GM12878 (cell line): ENCODE measurements at regions not wholly inside any gene's neighbourhood (a gene's known extent, or its start where the extent isn't known, plus 50 kb on each side); places are given as distances from the start of the nearest gene placed in this dataset.

ENCODE experiments used
- ATAC-seq: fragments of 200-7000 bp; cut with Tn5 transposase; 3 replicates; pipeline ENCODE4 v1.9.1; 2020; ENCODE audit warnings: mild to moderate bottlenecking, moderate library complexity
- BruUV-seq: library from RNA; stranded (reverse); fragments of 400-500 nt; replicated peaks from 2 replicates; lab custom pipeline; 2021; lab: Mats Ljungman, UMichigan
- CTCF ChIA-PET: fragments of 300-600 bp; sonication (Branson Sonifier 250); formaldehyde crosslinking; extraction: SDS; loops from one replicate; lab custom pipeline; 2021; ENCODE audit warnings: inconsistent platforms; lab: Yijun Ruan, JAX
- POLR2A ChIA-PET: fragments of 350-600 bp; formaldehyde crosslinking; extraction: SDS; loops from one replicate; lab custom pipeline; 2021; ENCODE audit warnings: inconsistent platforms; lab: Charles Lee
- RAD21 ChIA-PET: fragments of 300-600 bp; sonication (Branson Sonifier 250); formaldehyde crosslinking; loops from one replicate; lab custom pipeline; 2023; ENCODE audit warnings: antibody characterized with exemption; ENCODE audit not compliant: unreplicated experiment; lab: Charles Lee
- SMC1A ChIA-PET: fragments of 300-600 bp; sonication (Branson Sonifier 250); formaldehyde crosslinking; loops from one replicate; lab custom pipeline; 2023; ENCODE audit not compliant: unreplicated experiment, uncharacterized antibody; lab: Charles Lee
- DNase-seq: peaks from one replicate; pipeline ENCODE4 v3.0.0-alpha.2; 2011; ENCODE audit warnings: low read depth, low spot score
- FAIRE-seq: peaks from 3 replicates; lab custom pipeline; 2011; peaks lifted over from hg19 to GRCh38; lab: Jason Lieb, UNC
- H2AFZ ChIP-seq: 2 replicates; pipeline ENCODE4 v1.6.0; 2011; ENCODE audit warnings: low read depth, low read length, control low read depth; ENCODE audit not compliant: control insufficient read depth
- H3K27ac ChIP-seq: 2 replicates; pipeline ENCODE4 v1.5.1; 2011; ENCODE audit warnings: control low read depth; ENCODE audit not compliant: control insufficient read depth, insufficient read depth
- H3K27me3 ChIP-seq, 2 experiments: replicated peaks in 1 of 2; 2 replicates each; pipeline versions ENCODE4 v1.6.0 to v1.6.1; 2011; ENCODE audit warnings: low read length in 1 of 2; ENCODE audit not compliant: control insufficient read depth in 2 of 2, insufficient read depth in 2 of 2
- H3K36me3 ChIP-seq, 2 experiments: 2 replicates each; pipeline ENCODE4 v1.5.1; 2011; ENCODE audit warnings: low read length in 1 of 2; ENCODE audit not compliant: control insufficient read depth in 2 of 2, insufficient read depth in 2 of 2
- H3K4me1 ChIP-seq: 2 replicates; pipeline ENCODE4 v1.6.1; 2011; ENCODE audit warnings: mild to moderate bottlenecking, low read length, moderate library complexity, mixed read lengths; ENCODE audit not compliant: control insufficient read depth, insufficient read depth
- H3K4me2 ChIP-seq: 2 replicates; pipeline ENCODE4 v1.6.0; 2011; ENCODE audit warnings: control low read depth; ENCODE audit not compliant: control insufficient read depth, insufficient read depth
- H3K4me3 ChIP-seq: fragments of 200-600 bp; sonication (generic); 2 replicates; pipeline ENCODE4 v1.5.1; 2016
- H3K79me2 ChIP-seq: 2 replicates; pipeline ENCODE4 v1.6.0; 2011; ENCODE audit warnings: low read length; ENCODE audit not compliant: control insufficient read depth, insufficient read depth
- H3K9ac ChIP-seq: 2 replicates; pipeline ENCODE4 v1.8.0; 2011; ENCODE audit warnings: low read length, control low read depth, mixed read lengths; ENCODE audit not compliant: control insufficient read depth, insufficient read depth
- H3K9me3 ChIP-seq: replicated peaks from 3 replicates; pipeline ENCODE4 v1.5.1; 2011; ENCODE audit warnings: mild to moderate bottlenecking, low read length; ENCODE audit not compliant: control insufficient read depth, insufficient read depth
- H4K20me1 ChIP-seq: 2 replicates; pipeline ENCODE4 v1.6.0; 2011; ENCODE audit not compliant: control insufficient read depth, insufficient read depth
- CBFB ChIP-seq: IDR thresholded peaks from 2 replicates; pipeline ENCODE4 v1.6.1; 2016; ENCODE audit warnings: antibody characterized with exemption, low read depth
- IKZF2 ChIP-seq, 2 experiments: fragments of 450-650 bp; IDR thresholded peaks; 2 replicates each; pipeline ENCODE4 v1.6.1; 2017; ENCODE audit warnings: mild to moderate bottlenecking in 2 of 2, moderate library complexity in 2 of 2
- RELB ChIP-seq: fragments of 450-650 bp; IDR thresholded peaks from 2 replicates; pipeline ENCODE4 v1.6.1; 2017; ENCODE audit warnings: low read depth, mild to moderate bottlenecking, moderate library complexity
- REST ChIP-seq: IDR thresholded peaks from 2 replicates; pipeline ENCODE4 v1.6.1; 2012; ENCODE audit warnings: mild to moderate bottlenecking, low read depth, low read length
- WGBS: methylation state at CpG from one replicate; pipeline ENCODE4 v1.1.6; 2016; ENCODE audit warnings: low lambda C conversion rate; ENCODE audit not compliant: insufficient replicate concordance, insufficient coverage; ENCODE audit errors: missing lambda C conversion rate; 5-methylcytosine and 5-hydroxymethylcytosine counted together
- in situ Hi-C: fragments of 300-500 bp; cut with MboI; formaldehyde crosslinking; loops from 9 replicates; pipeline ENCODE4 v1.14.3; 2018; ENCODE audit warnings: mixed read lengths
- intact Hi-C: fragments of 100-400 bp; cut with micrococcal nuclease; formaldehyde crosslinking; loops from one replicate; pipeline ENCODE4 v1.14.2; 2022; ENCODE audit not compliant: unreplicated experiment

- no peaks in the 10 kb centered on the region for H3K4me1 ChIP-seq
- no peaks in the 10 kb centered on the region for H3K36me3 ChIP-seq
- no peaks in the 10 kb centered on the region; the same call in 2 of the 3 replicates for H3K9me3 ChIP-seq
- no peak for FAIRE-seq
- ChIA-PET CTCF (interaction anchor here (1.2 to 2.9 kb wide), 2 partner anchors 98 to 290 kb away, joined by 3 to 29 read pairs; no protein-coding TSS in a partner anchor), RAD21 (interaction anchor here (1.5 to 5.7 kb wide), 3 partner anchors 16 to 288 kb away, joined by 8 to 50 read pairs (median 8); no protein-coding TSS in a partner anchor), POLR2A (no interaction called here), SMC1A (interaction anchor here (1.1 to 4.0 kb wide), 7 partner anchors 8 to 295 kb away, joined by 3 to 33 read pairs (median 4); no protein-coding TSS in a partner anchor)
- peak; percentile 69 for ATAC-seq
- TF ChIP-seq IKZF2 (IDR thresholded peaks at IDR 0.05) (peak in 1 of 2 experiments; percentile 19; a peak in 1 of 4 replicates), REST (no peak), RELB (0 out of 2 replicates have a peak, but pooled peaks have one; percentile 16), CBFB (no peak)
- H3K9ac ChIP-seq, result no peak overlapping the region; the same call in 1 of the 2 replicates
- intact Hi-C loops (no loop called here), in situ Hi-C loops (no loop called here)
- BruUV-seq, result no TSS peak
- no peak overlapping the region for H3K27ac ChIP-seq
- H3K27me3 ChIP-seq, result no peaks in the 10 kb centered on the region
- no peaks in the 10 kb centered on the region for H4K20me1 ChIP-seq
- H3K4me3 ChIP-seq, result no peak overlapping the region
- whole genome bisulfite sequencing, result 40% methylated on average over 8 of the region's 8 CpGs
- no peak for DNase-seq
- H2AFZ ChIP-seq, result no peak overlapping the region
- H3K79me2 ChIP-seq, result no peaks in the 10 kb centered on the region
- H3K4me2 ChIP-seq, result no peak overlapping the region
These were observed 750.7 kb upstream of the SORCS1 start for GRCh38 chr10:107915215-107915610.
